Panc1 (cell line): ENCODE measurements at regions not wholly inside any gene's neighbourhood (a gene's known extent, or its start where the extent isn't known, plus 50 kb on each side); places are given as distances from the start of the nearest gene placed in this dataset.

ENCODE experiments used
- ATAC-seq: fragments of 200-7000 bp; cut with Tn5 transposase; 2 replicates; pipeline ENCODE4 v1.9.1; 2020; ENCODE audit warnings: mild to moderate bottlenecking, moderate library complexity
- BruUV-seq: library from RNA; stranded (reverse); fragments of 400-500 nt; replicated peaks from 2 replicates; lab custom pipeline; 2021; lab: Mats Ljungman, UMichigan
- CTCF ChIA-PET: fragments of 300-600 bp; sonication (Branson Sonifier 250); formaldehyde crosslinking; loops from one replicate; lab custom pipeline; 2022; ENCODE audit warnings: antibody characterized with exemption; lab: Charles Lee
- POLR2A ChIA-PET: fragments of 300-600 bp; sonication (Branson Sonifier 250); formaldehyde crosslinking; loops from one replicate; lab custom pipeline; 2022; ENCODE audit warnings: antibody characterized with exemption; lab: Charles Lee
- DNase-seq: peaks from one replicate; pipeline ENCODE4 v3.0.0-alpha.2; 2010; ENCODE audit warnings: low read depth, low spot score
- H3K27ac ChIP-seq: 2 replicates; pipeline ENCODE4 v1.5.1; 2011; ENCODE audit warnings: mild to moderate bottlenecking, low read length, inconsistent platforms
- H3K27me3 ChIP-seq: fragments of 200-500 bp; sonication (Bioruptor generic); 2 replicates; pipeline ENCODE4 v1.6.0; 2014; ENCODE audit warnings: low read length, inconsistent platforms; ENCODE audit not compliant: control insufficient read depth, insufficient read depth
- H3K36me3 ChIP-seq: fragments of 200-500 bp; sonication (Bioruptor generic); 2 replicates; pipeline ENCODE4 v1.5.1; 2014; ENCODE audit warnings: inconsistent platforms, mild to moderate bottlenecking, low read length, moderate library complexity; ENCODE audit not compliant: control insufficient read depth, insufficient read depth
- H3K4me1 ChIP-seq: 2 replicates; pipeline ENCODE4 v1.5.1; 2011; ENCODE audit warnings: inconsistent platforms, mild to moderate bottlenecking, low read length, moderate library complexity; ENCODE audit not compliant: control insufficient read depth, insufficient read depth
- H3K4me3 ChIP-seq, 2 experiments: 2 replicates each; pipeline ENCODE4 v1.5.1; 2011 to 2012; ENCODE audit warnings: low read depth in 2 of 2, low read length in 2 of 2, mild to moderate bottlenecking in 2 of 2, inconsistent platforms in 1 of 2, moderate library complexity in 1 of 2
- H3K9me3 ChIP-seq: fragments of 200-500 bp; sonication (Bioruptor generic); 2 replicates; pipeline ENCODE4 v1.5.1; 2014; ENCODE audit warnings: low read depth, mild to moderate bottlenecking, inconsistent platforms, low read length, moderate library complexity; ENCODE audit not compliant: control insufficient read depth, insufficient read depth
- POLR2AphosphoS5 ChIP-seq: IDR thresholded peaks from 2 replicates; pipeline ENCODE4 v1.6.1; 2012; ENCODE audit warnings: mild to moderate bottlenecking, low read depth, low read length, moderate library complexity
- SIN3A ChIP-seq: IDR thresholded peaks from 2 replicates; pipeline ENCODE4 v1.6.1; 2012; ENCODE audit warnings: low read depth, mild to moderate bottlenecking, low read length, moderate library complexity, borderline replicate concordance; ENCODE audit not compliant: insufficient read depth
- TCF7L2 ChIP-seq: IDR thresholded peaks from 2 replicates; pipeline ENCODE4 v1.6.1; 2011; ENCODE audit warnings: mild to moderate bottlenecking, low read depth, low read length, inconsistent platforms
- in situ Hi-C: cut with HindIII; loops from 2 replicates; pipeline ENCODE4 v1.10.0; 2016; ENCODE audit warnings: low sequenced_read_pairs, low pct_unique_long_range_greater_than_20kb
- intact Hi-C: fragments of 100-400 bp; cut with micrococcal nuclease; formaldehyde crosslinking; loops from one replicate; pipeline ENCODE4 v1.10.0; 2022; ENCODE audit not compliant: unreplicated experiment
- TF ChIP-seq, protein P1 (sequence below): fragments of 450-650 bp; IDR thresholded peaks from 2 replicates; pipeline ENCODE4 v1.5.1; 2017; ENCODE audit warnings: mild to moderate bottlenecking
- TF ChIP-seq, protein P2 (sequence below), 2 experiments: IDR thresholded peaks; 2 replicates each; pipeline ENCODE4 v1.6.1; 2011 to 2012; ENCODE audit warnings: low read depth in 2 of 2, control low read depth in 1 of 2, low read length in 1 of 2, mild to moderate bottlenecking in 1 of 2, moderate library complexity in 1 of 2; ENCODE audit not compliant: insufficient read depth in 1 of 2

DNA sequence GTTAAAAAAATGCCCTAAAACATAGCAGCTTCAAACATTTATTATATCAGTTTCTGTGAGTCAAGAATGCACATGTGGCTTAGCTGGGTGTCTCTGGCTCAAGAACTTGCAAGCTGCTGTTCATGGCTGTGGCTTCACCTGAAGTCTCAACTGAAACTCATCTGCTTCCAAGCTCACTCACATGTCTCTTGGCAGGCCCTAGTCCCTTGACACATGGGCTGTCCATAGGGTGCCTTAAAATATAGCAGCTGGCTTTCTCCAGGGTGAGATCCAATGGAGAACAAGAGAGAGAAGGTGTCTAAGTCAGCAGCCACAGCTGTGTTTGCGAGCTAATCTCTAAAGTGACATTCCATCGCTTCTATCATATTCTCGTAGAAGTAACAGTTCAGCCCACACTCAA, 152.8 kb downstream of the DSEL start:
- Histone ChIP-seq H3K4me3 (no peak overlapping the region), H3K36me3 (no peaks in the 10 kb centered on the region), H3K4me1 (no peaks in the 10 kb centered on the region; the same call in 1 of the 2 replicates), H3K27ac (no peak overlapping the region), H3K9me3 (no peaks in the 10 kb centered on the region), H3K27me3 (no peaks in the 10 kb centered on the region)
- in situ Hi-C loops, result no loop called here
- ATAC-seq (no peak), DNase-seq (no peak)
- intact Hi-C loops, result no loop called here
- POLR2A ChIA-PET, result no interaction called here
- no TSS peak for BruUV-seq
- CTCF ChIA-PET, result no interaction called here
- TF ChIP-seq POLR2AphosphoS5 (no peak), TCF7L2 (no peak), SIN3A (no peak)
- TF ChIP-seq, protein P1, sequence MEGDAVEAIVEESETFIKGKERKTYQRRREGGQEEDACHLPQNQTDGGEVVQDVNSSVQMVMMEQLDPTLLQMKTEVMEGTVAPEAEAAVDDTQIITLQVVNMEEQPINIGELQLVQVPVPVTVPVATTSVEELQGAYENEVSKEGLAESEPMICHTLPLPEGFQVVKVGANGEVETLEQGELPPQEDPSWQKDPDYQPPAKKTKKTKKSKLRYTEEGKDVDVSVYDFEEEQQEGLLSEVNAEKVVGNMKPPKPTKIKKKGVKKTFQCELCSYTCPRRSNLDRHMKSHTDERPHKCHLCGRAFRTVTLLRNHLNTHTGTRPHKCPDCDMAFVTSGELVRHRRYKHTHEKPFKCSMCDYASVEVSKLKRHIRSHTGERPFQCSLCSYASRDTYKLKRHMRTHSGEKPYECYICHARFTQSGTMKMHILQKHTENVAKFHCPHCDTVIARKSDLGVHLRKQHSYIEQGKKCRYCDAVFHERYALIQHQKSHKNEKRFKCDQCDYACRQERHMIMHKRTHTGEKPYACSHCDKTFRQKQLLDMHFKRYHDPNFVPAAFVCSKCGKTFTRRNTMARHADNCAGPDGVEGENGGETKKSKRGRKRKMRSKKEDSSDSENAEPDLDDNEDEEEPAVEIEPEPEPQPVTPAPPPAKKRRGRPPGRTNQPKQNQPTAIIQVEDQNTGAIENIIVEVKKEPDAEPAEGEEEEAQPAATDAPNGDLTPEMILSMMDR, result no peak
- TF ChIP-seq, protein P2, sequence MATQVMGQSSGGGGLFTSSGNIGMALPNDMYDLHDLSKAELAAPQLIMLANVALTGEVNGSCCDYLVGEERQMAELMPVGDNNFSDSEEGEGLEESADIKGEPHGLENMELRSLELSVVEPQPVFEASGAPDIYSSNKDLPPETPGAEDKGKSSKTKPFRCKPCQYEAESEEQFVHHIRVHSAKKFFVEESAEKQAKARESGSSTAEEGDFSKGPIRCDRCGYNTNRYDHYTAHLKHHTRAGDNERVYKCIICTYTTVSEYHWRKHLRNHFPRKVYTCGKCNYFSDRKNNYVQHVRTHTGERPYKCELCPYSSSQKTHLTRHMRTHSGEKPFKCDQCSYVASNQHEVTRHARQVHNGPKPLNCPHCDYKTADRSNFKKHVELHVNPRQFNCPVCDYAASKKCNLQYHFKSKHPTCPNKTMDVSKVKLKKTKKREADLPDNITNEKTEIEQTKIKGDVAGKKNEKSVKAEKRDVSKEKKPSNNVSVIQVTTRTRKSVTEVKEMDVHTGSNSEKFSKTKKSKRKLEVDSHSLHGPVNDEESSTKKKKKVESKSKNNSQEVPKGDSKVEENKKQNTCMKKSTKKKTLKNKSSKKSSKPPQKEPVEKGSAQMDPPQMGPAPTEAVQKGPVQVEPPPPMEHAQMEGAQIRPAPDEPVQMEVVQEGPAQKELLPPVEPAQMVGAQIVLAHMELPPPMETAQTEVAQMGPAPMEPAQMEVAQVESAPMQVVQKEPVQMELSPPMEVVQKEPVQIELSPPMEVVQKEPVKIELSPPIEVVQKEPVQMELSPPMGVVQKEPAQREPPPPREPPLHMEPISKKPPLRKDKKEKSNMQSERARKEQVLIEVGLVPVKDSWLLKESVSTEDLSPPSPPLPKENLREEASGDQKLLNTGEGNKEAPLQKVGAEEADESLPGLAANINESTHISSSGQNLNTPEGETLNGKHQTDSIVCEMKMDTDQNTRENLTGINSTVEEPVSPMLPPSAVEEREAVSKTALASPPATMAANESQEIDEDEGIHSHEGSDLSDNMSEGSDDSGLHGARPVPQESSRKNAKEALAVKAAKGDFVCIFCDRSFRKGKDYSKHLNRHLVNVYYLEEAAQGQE (IDR thresholded peaks at IDR 0.05; ENCODE audit: insufficient read depth in 1 of 2, low read depth in 2 of 2, low read length in 1 of 2), result no peak

DNA sequence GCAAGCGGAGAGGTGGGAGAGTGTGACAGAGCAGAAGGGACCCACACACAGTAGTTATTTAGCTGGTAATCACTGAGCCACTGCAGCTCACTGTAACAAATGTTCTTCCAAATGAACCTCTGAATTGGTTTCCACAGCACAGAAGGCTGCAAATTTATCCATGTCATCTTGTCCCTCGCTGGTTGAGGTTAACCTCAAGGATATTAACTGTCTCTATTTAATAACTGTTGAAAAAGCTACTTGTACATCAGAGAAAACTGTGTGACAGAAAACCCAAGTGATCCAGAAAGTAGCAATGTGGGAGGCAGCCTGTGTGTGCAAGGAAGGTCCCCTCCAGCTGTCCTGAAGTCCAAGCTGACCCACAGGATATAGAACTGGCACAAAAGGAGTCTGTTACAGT, 153.6 kb downstream of the DSEL start:
- in situ Hi-C loops, result no loop called here
- ATAC-seq (no peak), DNase-seq (no peak)
- no TSS peak for BruUV-seq
- ChIA-PET CTCF (no interaction called here), POLR2A (no interaction called here)
- no peaks in the 10 kb centered on the region for H3K36me3 ChIP-seq
- intact Hi-C loops, result no loop called here
- TF ChIP-seq, protein P1, result no peak
- TF ChIP-seq, protein P2 (IDR thresholded peaks at IDR 0.05; ENCODE audit: insufficient read depth in 1 of 2, low read depth in 2 of 2, low read length in 1 of 2), result no peak
- TF ChIP-seq SIN3A (no peak), POLR2AphosphoS5 (no peak), TCF7L2 (no peak)
- H3K27me3 ChIP-seq, result no peaks in the 10 kb centered on the region
- H3K4me3 ChIP-seq, result no peak overlapping the region
- H3K27ac ChIP-seq, result no peak overlapping the region
- no peaks in the 10 kb centered on the region for H3K9me3 ChIP-seq
- H3K4me1 ChIP-seq, result no peaks in the 10 kb centered on the region; the same call in 1 of the 2 replicates
